Hematopoietic multipotent progenitor cell treated with erythropoietin and hydrocortisone succinate and interleukin-3 and kit ligand, for 4 days (in vitro differentiated cells): ENCODE measurements at regions not wholly inside any gene's neighbourhood (a gene's known extent, or its start where the extent isn't known, plus 50 kb on each side); places are given as distances from the start of the nearest gene placed in this dataset.
"Not testable (repeated sequence)": the region's sequence is repeated elsewhere in the genome, so short reads cannot be mapped to it uniquely, and the experiment has no call there.

ENCODE experiments used
- DNase-seq: peaks from one replicate; pipeline ENCODE4 v3.0.0-alpha.2; 2015

- DNase-seq, result no peak
Observed at GRCh38 chr5:128668921-128669320, 130.9 kb upstream of the FBN2 start.

DNA sequence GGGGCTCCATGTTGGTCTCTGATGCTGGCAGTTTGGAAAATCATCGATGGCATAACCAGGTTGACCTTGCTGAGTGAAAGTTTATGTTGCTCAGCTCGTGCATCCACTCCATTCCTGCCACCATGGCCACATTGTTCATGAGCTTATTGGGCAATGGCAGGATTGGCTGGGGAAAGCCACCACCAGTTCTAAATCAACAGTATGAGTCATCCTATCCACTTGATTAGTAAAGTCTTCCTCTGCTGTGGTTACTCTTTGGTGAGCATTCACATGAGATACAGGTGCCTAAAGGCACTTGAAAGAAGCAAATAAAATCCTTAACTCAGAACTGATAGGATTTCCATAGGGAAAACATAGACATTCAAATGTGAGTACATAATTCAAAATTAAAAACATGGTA, 131.8 kb upstream of the FBN2 start:
- no peak for DNase-seq

GRCh38 chr5:128671943-128672342, 133.9 kb upstream of the FBN2 start:
- DNase-seq, result no peak

GRCh38 chr5:128673000-128673399, 135.0 kb upstream of the FBN2 start:
- no peak for DNase-seq

- DNase-seq, result no peak
Observed at GRCh38 chr5:128673411-128673957, 135.4 kb upstream of the FBN2 start.

GRCh38 chr5:128673970-128674369, 135.9 kb upstream of the FBN2 start:
- no peak for DNase-seq

DNA sequence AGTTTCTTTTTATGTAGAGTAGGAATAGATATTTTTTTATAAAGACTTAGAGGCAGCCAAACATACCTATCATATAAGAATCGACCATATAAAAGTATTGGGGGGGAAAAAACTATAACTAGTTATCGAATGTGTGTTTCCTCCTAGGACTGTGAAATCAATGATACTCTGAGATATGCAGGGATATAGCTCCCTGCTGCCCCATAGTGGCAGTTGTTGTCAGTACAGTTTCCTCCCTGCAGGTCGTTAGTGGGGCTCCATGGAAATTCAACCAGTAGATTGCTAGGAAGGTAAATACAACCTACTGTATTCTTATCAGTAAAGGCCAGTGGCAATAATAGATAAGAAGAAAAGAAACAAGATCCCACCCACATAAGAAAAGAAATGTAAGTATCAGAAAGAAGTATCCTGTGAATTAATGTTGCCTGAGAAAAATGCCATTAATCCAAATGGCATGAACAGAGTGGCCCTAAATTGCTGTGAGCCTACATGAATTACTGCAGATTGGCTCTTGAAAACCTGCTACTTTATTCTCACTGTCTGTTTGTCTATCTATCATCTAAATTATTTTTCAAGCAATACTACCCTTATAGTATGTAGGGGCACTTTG, 136.9 kb upstream of the FBN2 start:
- peak; percentile 69 for DNase-seq

DNA sequence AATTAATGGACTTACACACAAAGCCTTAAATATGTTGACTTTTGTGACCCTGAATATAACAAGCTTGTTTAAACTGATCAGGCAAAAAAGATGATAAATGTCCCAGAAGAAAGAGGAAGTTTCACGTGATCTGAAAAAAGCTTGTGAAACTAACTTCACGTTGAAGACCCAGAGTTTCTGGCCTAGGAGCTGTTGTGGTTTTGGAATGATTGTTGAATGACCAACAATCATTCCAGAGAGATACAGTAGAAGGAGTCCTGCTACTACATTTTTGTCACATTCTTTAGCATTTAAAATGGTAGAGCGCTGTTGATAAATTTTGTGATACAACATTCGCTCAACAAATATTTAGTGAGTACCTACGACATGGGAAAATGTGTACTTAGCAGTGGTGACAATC, 143.1 kb upstream of the FBN2 start:
- peak; percentile 6 for DNase-seq

- DNase-seq, result no peak
Observed at GRCh38 chr5:128681764-128682592, 143.9 kb upstream of the FBN2 start.

GRCh38 chr5:128682669-128683068, 144.6 kb upstream of the FBN2 start:
- no peak for DNase-seq

GRCh38 chr5:128684961-128685360, 146.9 kb upstream of the FBN2 start:
- no peak for DNase-seq

GRCh38 chr5:128687930-128688329, 149.9 kb upstream of the FBN2 start:
- no peak for DNase-seq

DNA sequence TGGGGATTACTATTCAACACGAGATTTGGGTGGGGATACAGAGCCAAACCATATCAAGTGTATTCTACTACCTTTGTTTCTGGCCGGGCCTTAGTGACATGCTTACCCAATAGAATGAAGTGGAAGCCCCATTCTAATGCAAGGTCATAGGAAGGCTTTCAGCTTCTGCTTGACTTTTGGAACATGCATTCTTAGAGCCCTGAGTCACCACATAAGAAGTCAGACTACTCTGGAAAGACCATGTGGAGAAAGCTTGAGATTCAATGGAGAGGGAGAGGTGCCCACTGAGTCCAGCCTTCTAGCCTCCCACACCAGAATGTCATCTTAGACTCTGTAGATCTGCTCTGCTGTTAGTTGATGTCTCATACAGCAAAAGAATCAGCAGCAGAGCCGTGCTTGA, 155.7 kb upstream of the FBN2 start:
- DNase-seq, result no peak

DNA sequence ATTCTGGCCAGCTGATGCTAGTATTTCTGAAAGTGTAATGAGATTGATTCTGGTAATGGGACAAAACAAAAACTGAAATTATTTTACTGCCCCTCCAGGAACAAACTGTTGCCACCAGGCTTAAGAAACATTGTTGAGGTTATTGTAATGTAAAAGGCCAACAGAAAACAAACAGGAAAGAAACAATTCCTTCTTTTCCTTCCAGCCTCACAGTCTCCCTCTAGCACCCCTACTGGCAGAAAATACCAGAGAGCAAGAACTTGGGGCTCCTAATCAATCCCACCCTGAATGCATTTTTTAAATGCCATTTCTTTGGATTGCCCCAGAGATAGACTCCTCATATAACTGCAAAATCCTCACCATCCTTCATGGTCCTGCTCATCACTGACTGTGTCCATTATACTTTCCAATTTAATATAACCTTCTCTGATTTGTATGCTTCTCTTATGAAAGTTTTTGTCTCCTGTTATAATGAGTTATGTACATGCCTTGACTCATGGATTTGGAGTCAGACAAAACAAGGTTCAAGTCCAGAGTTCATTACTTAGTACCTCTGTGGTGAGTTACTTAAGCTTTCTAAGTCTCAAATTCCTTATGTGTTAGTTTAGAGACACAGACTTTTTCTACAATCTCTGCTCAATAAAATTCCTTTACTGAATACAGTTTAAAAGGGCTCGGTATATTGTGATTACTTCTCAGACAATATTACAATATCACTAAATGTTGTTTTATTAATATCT, 157.9 kb upstream of the FBN2 start:
- no peak for DNase-seq

DNA sequence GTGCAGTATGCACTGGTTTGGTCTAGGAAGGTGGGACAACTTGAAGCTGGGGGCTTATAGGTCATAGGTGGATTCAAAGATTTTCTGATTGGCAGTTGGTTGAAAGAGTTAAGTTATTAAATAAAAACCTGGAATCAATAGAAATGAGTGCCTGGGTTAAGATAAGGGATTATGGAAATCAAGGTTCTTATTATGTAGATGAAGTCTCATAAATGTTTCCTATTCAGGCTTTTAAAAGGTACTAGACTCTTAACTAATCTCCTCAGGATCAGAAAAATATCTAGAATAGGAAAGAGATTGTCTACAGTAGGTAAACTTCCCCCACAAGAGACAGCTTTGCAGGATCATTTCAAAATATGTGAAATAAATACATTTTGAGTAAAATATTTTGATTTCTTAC, 163.3 kb upstream of the FBN2 start:
- no peak for DNase-seq

- no peak for DNase-seq
Observed at GRCh38 chr5:128703322-128703721, 165.3 kb upstream of the FBN2 start.

- DNase-seq, result no peak
Observed at GRCh38 chr5:128706269-128706668, 168.2 kb upstream of the FBN2 start.

DNA sequence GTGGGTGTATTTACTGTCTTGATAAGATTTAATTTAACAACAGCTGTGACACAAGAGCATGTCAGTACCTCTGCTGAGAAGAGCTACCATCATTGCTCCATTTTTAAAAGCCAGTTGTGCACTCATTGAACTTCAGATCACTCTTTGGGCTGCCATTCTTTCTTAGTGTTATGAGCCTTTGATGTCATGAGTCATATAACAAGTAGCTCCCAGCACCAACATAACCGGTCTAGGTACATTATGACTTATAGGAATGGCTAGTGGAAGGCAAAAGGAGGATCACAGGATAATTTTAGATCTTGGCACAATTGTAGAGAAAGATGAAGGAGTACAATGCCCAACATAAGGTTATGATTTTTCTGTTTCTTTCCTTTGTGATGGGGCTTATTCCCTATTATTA, 170.8 kb upstream of the FBN2 start:
- DNase-seq, result no peak

DNA sequence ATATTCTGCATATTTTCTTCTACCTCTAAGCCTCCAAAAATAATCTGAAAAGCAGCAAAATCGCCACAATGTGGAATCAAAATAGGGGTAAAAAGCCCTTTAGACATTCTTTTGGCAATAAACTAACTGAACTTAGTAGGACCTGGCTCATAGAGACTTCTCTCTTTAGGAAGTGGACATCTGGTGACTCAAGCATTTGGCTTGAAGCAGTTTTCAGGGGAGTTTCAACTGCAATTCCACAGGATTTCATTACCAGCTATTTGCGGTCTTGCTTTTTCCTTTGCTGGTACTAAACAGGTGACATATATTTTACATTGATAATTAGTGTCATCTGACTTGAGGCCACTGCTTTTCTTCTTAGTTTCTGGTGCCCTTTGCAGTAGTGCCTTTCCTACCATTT, 173.2 kb upstream of the FBN2 start:
- no peak for DNase-seq

- no peak for DNase-seq
Observed at GRCh38 chr5:128714551-128714950, 176.5 kb upstream of the FBN2 start.

- no peak for DNase-seq
Observed at GRCh38 chr5:128722551-128722950, 184.5 kb upstream of the FBN2 start.

DNA sequence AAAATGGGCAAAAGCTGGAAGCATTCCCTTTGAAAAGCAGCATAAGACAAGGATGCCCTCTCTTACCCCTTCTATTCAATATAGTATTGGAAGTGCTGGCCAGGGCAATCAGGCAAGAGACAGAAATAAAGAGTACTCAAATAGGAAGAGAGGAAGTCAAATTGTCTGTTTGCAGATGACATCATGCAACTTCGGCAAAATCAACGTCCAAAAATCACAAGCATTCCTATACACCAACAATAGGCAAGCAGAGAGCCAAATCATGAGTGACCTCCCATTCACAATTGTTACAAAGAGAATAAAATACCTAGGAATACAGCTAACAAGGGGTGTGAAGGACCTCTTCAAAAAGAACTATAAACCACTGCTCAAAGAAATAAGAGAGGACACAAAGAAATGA, 192.0 kb upstream of the FBN2 start:
- DNase-seq, result not testable (repeated sequence)

- not testable (repeated sequence) for DNase-seq
Observed at GRCh38 chr5:128735656-128736055, 197.6 kb upstream of the FBN2 start.

DNA sequence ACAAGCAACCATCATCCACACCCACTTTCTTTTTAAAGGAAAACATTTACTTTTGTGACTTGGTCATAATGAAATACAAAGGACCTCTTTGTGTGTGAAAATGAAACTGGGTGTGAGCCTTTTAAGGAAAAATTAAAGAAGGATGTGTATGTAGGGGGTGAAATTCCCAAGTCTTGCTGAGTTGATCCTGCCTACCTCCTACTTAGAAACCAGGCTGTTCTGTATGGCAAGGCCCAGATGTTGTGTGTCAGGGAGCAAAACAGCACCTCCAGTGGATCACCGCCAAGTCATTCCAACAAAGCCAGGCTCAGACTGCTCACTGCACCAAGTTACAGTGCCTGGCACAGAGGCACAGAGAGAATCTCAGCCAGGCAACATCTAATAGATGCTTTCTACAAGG, 198.5 kb upstream of the FBN2 start:
- DNase-seq, result no peak
